GM23338 (cell line): ENCODE measurements at regions not wholly inside any gene's neighbourhood (a gene's known extent, or its start where the extent isn't known, plus 50 kb on each side); places are given as distances from the start of the nearest gene placed in this dataset.

Source experiments
- ATAC-seq: fragments of 200-7000 bp; cut with Tn5 transposase; 3 replicates; pipeline ENCODE4 v1.9.1; 2020
- DNase-seq: peaks from one replicate; pipeline ENCODE4 v3.0.0-alpha.2; 2015; ENCODE audit warnings: low spot score
- H2AFZ ChIP-seq: fragments of 200-600 bp; sonication (generic); 2 replicates; pipeline ENCODE4 v1.8.0; 2016; ENCODE audit warnings: antibody characterized with exemption, mild to moderate bottlenecking, moderate library complexity
- H3F3A ChIP-seq: fragments of 200-600 bp; sonication (generic); replicated peaks from 2 replicates; pipeline ENCODE4 v1.8.0; 2017; ENCODE audit warnings: antibody characterized with exemption, mixed run types, low read depth
- H3K27ac ChIP-seq: fragments of 200-600 bp; sonication (generic); 2 replicates; pipeline ENCODE4 v1.6.1; 2016; ENCODE audit warnings: low read depth
- H3K27me3 ChIP-seq: fragments of 200-600 bp; sonication (generic); 2 replicates; pipeline ENCODE4 v1.8.0; 2016; ENCODE audit warnings: mild to moderate bottlenecking, mixed run types, moderate library complexity; ENCODE audit not compliant: insufficient read depth
- H3K36me3 ChIP-seq: fragments of 200-600 bp; sonication (generic); 2 replicates; pipeline ENCODE4 v1.8.0; 2016; ENCODE audit warnings: mild to moderate bottlenecking; ENCODE audit not compliant: insufficient read depth
- H3K4me1 ChIP-seq: fragments of 200-600 bp; sonication (generic); 2 replicates; pipeline ENCODE4 v1.8.0; 2016; ENCODE audit warnings: mild to moderate bottlenecking, moderate library complexity; ENCODE audit not compliant: insufficient read depth
- H3K4me2 ChIP-seq: fragments of 200-600 bp; sonication (generic); 2 replicates; pipeline ENCODE4 v1.7.1; 2017; ENCODE audit warnings: mixed run types
- H3K4me3 ChIP-seq: fragments of 200-600 bp; sonication (generic); 2 replicates; pipeline ENCODE4 v1.6.1; 2016; ENCODE audit warnings: mixed run types
- H3K79me2 ChIP-seq: fragments of 200-600 bp; sonication (generic); replicated peaks from 2 replicates; pipeline ENCODE4 v1.8.0; 2017; ENCODE audit warnings: mild to moderate bottlenecking; ENCODE audit not compliant: insufficient read depth
- H3K9me2 ChIP-seq: fragments of 200-600 bp; sonication (generic); 2 replicates; pipeline ENCODE4 v1.8.0; 2017; ENCODE audit not compliant: insufficient read depth
- H4K20me1 ChIP-seq: fragments of 200-600 bp; sonication (generic); replicated peaks from 2 replicates; pipeline ENCODE4 v1.8.0; 2017; ENCODE audit warnings: mild to moderate bottlenecking; ENCODE audit not compliant: insufficient read depth
- H3K27ac Mint-ChIP-seq: 2 replicates; pipeline ENCODE4 v1.8.0; 2020; ENCODE audit warnings: inconsistent platforms, mild to moderate bottlenecking, moderate library complexity, mixed read lengths
- H3K27me3 Mint-ChIP-seq: 3 replicates; pipeline ENCODE4 v1.8.0; 2022; ENCODE audit warnings: low read depth, mild to moderate bottlenecking, moderate library complexity, mixed read lengths, inconsistent platforms; ENCODE audit not compliant: insufficient read depth, poor library complexity
- H3K36me3 Mint-ChIP-seq: 3 replicates; pipeline ENCODE4 v1.8.0; 2021; ENCODE audit warnings: low read depth, mild to moderate bottlenecking, inconsistent platforms, moderate library complexity, mixed read lengths
- H3K4me1 Mint-ChIP-seq: 3 replicates; pipeline ENCODE4 v1.8.0; 2020; ENCODE audit warnings: mild to moderate bottlenecking, inconsistent platforms, mixed read lengths
- H3K4me3 Mint-ChIP-seq: 3 replicates; pipeline ENCODE4 v1.8.0; 2021; ENCODE audit warnings: moderate library complexity, mild to moderate bottlenecking, inconsistent platforms, mixed read lengths
- H3K9me3 Mint-ChIP-seq: 3 replicates; pipeline ENCODE4 v1.8.0; 2020; ENCODE audit warnings: moderate library complexity, mild to moderate bottlenecking, inconsistent platforms, mixed read lengths
- EZH2 ChIP-seq: fragments of 200-600 bp; sonication (generic); IDR thresholded peaks from one replicate; pipeline ENCODE4 v1.8.0; 2017; ENCODE audit warnings: antibody characterized with exemption, mild to moderate bottlenecking, low read depth; ENCODE audit not compliant: unreplicated experiment
- EZH2phosphoT487 ChIP-seq: fragments of 200-600 bp; sonication (generic); IDR thresholded peaks from one replicate; pipeline ENCODE4 v1.8.1; 2018; ENCODE audit warnings: antibody characterized with exemption; ENCODE audit not compliant: unreplicated experiment
- JUNB ChIP-seq: IDR thresholded peaks from one replicate; pipeline ENCODE4 v1.6.1; 2016; ENCODE audit warnings: antibody characterized with exemption; ENCODE audit not compliant: unreplicated experiment
- NANOG ChIP-seq: IDR thresholded peaks from 2 replicates; pipeline ENCODE4 v1.6.1; 2016; ENCODE audit warnings: antibody characterized with exemption, borderline replicate concordance
- STAT1 ChIP-seq: IDR thresholded peaks from one replicate; pipeline ENCODE4 v1.6.1; 2016; ENCODE audit warnings: antibody characterized with exemption; ENCODE audit not compliant: unreplicated experiment
- ZNF114 ChIP-seq: fragments of 250-450 bp; sonication (Bioruptor Pico); IDR thresholded peaks from 2 replicates; pipeline ENCODE4 v1.5.0; 2020; ENCODE audit warnings: mild to moderate bottlenecking, moderate library complexity
- ZNF331 ChIP-seq: fragments of 250-450 bp; sonication (Bioruptor Pico); IDR thresholded peaks from 2 replicates; pipeline ENCODE4 v1.5.0; 2020; ENCODE audit warnings: low read depth, mild to moderate bottlenecking, moderate library complexity
- TF ChIP-seq, protein P1 (sequence below): IDR thresholded peaks from 2 replicates; pipeline ENCODE4 v1.6.1; 2016; ENCODE audit warnings: antibody characterized with exemption
- TF ChIP-seq, protein P2 (sequence below): fragments of 250-450 bp; sonication (Bioruptor Pico); IDR thresholded peaks from 2 replicates; pipeline ENCODE4 v1.5.0; 2020; ENCODE audit warnings: mild to moderate bottlenecking, moderate library complexity

GRCh38 chr15:29880341-29880740, 58.1 kb upstream of the TJP1 start:
- ATAC-seq (no peak), DNase-seq (no peak)
- Histone ChIP-seq H3K4me3 (no peak overlapping the region), H3K27ac (no peak overlapping the region), H3K4me2 (no peak overlapping the region), H3F3A (no peaks in the 10 kb centered on the region), H3K27me3 (no peaks in the 10 kb centered on the region), H3K79me2 (no peaks in the 10 kb centered on the region), H4K20me1 (no peaks in the 10 kb centered on the region), H3K4me1 (peaks cover 8% of the 10 kb centered on the region; the same call in 1 of the 2 replicates), H2AFZ (no peak overlapping the region), H3K9me2 (no peaks in the 10 kb centered on the region), H3K36me3 (no peaks in the 10 kb centered on the region)
- Mint-ChIP-seq H3K27ac (no peak overlapping the region), H3K27me3 (peaks cover 4% of the 10 kb centered on the region), H3K9me3 (no peaks in the 10 kb centered on the region), H3K4me3 (no peak overlapping the region), H3K36me3 (no peaks in the 10 kb centered on the region), H3K4me1 (peaks cover 23% of the 10 kb centered on the region)
- TF ChIP-seq STAT1 (no peak), EZH2 (no peak), ZNF114 (CRISPR knock-in tag) (no peak), NANOG (no peak), JUNB (no peak), ZNF331 (no peak), EZH2phosphoT487 (no peak)
- TF ChIP-seq, protein P1, sequence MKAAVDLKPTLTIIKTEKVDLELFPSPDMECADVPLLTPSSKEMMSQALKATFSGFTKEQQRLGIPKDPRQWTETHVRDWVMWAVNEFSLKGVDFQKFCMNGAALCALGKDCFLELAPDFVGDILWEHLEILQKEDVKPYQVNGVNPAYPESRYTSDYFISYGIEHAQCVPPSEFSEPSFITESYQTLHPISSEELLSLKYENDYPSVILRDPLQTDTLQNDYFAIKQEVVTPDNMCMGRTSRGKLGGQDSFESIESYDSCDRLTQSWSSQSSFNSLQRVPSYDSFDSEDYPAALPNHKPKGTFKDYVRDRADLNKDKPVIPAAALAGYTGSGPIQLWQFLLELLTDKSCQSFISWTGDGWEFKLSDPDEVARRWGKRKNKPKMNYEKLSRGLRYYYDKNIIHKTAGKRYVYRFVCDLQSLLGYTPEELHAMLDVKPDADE = no peak
- TF ChIP-seq, protein P2, sequence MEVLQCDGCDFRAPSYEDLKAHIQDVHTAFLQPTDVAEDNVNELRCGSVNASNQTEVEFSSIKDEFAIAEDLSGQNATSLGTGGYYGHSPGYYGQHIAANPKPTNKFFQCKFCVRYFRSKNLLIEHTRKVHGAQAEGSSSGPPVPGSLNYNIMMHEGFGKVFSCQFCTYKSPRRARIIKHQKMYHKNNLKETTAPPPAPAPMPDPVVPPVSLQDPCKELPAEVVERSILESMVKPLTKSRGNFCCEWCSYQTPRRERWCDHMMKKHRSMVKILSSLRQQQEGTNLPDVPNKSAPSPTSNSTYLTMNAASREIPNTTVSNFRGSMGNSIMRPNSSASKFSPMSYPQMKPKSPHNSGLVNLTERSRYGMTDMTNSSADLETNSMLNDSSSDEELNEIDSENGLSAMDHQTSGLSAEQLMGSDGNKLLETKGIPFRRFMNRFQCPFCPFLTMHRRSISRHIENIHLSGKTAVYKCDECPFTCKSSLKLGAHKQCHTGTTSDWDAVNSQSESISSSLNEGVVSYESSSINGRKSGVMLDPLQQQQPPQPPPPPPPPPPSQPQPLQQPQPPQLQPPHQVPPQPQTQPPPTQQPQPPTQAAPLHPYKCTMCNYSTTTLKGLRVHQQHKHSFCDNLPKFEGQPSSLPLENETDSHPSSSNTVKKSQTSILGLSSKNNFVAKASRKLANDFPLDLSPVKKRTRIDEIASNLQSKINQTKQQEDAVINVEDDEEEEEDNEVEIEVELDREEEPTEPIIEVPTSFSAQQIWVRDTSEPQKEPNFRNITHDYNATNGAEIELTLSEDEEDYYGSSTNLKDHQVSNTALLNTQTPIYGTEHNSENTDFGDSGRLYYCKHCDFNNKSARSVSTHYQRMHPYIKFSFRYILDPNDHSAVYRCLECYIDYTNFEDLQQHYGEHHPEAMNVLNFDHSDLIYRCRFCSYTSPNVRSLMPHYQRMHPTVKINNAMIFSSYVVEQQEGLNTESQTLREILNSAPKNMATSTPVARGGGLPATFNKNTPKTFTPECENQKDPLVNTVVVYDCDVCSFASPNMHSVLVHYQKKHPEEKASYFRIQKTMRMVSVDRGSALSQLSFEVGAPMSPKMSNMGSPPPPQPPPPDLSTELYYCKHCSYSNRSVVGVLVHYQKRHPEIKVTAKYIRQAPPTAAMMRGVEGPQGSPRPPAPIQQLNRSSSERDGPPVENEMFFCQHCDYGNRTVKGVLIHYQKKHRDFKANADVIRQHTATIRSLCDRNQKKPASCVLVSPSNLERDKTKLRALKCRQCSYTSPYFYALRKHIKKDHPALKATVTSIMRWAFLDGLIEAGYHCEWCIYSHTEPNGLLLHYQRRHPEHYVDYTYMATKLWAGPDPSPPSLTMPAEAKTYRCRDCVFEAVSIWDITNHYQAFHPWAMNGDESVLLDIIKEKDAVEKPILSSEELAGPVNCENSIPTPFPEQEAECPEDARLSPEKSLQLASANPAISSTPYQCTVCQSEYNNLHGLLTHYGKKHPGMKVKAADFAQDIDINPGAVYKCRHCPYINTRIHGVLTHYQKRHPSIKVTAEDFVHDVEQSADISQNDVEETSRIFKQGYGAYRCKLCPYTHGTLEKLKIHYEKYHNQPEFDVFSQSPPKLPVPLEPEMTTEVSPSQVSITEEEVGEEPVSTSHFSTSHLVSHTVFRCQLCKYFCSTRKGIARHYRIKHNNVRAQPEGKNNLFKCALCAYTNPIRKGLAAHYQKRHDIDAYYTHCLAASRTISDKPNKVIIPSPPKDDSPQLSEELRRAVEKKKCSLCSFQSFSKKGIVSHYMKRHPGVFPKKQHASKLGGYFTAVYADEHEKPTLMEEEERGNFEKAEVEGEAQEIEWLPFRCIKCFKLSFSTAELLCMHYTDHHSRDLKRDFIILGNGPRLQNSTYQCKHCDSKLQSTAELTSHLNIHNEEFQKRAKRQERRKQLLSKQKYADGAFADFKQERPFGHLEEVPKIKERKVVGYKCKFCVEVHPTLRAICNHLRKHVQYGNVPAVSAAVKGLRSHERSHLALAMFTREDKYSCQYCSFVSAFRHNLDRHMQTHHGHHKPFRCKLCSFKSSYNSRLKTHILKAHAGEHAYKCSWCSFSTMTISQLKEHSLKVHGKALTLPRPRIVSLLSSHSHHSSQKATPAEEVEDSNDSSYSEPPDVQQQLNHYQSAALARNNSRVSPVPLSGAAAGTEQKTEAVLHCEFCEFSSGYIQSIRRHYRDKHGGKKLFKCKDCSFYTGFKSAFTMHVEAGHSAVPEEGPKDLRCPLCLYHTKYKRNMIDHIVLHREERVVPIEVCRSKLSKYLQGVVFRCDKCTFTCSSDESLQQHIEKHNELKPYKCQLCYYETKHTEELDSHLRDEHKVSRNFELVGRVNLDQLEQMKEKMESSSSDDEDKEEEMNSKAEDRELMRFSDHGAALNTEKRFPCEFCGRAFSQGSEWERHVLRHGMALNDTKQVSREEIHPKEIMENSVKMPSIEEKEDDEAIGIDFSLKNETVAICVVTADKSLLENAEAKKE = no peak
